ENCODE measurements at regions not wholly inside any gene's neighbourhood (a gene's known extent, or its start where the extent isn't known, plus 50 kb on each side); places are given as distances from the start of the nearest gene placed in this dataset.
A peak's percentile ranks its signal among the peaks of the same experiment; 100 is the strongest.
"Not testable (repeated sequence)": the region's sequence is repeated elsewhere in the genome, so short reads cannot be mapped to it uniquely, and the experiment has no call there.

- Mint-ChIP-seq H3K4me3 (ENCODE audit: unreplicated experiment) (no peak overlapping the region), H3K4me1 (ENCODE audit: insufficient read depth, unreplicated experiment) (peaks cover 6% of the 10 kb centered on the region), H3K27ac (ENCODE audit: low read depth, unreplicated experiment) (peak overlapping the region; percentile 84), H3K27me3 (ENCODE audit: insufficient read depth, unreplicated experiment) (no peaks in the 10 kb centered on the region), H3K9me3 (ENCODE audit: unreplicated experiment) (no peaks in the 10 kb centered on the region), H3K36me3 (ENCODE audit: insufficient read depth, unreplicated experiment) (no peaks in the 10 kb centered on the region)
- BruUV-seq (replicated peaks): no TSS peak
- peak; percentile 49 for DNase-seq (ENCODE audit: unreplicated experiment)
- POLR2A ChIA-PET: no interaction called here
- TF ChIP-seq, protein P1, sequence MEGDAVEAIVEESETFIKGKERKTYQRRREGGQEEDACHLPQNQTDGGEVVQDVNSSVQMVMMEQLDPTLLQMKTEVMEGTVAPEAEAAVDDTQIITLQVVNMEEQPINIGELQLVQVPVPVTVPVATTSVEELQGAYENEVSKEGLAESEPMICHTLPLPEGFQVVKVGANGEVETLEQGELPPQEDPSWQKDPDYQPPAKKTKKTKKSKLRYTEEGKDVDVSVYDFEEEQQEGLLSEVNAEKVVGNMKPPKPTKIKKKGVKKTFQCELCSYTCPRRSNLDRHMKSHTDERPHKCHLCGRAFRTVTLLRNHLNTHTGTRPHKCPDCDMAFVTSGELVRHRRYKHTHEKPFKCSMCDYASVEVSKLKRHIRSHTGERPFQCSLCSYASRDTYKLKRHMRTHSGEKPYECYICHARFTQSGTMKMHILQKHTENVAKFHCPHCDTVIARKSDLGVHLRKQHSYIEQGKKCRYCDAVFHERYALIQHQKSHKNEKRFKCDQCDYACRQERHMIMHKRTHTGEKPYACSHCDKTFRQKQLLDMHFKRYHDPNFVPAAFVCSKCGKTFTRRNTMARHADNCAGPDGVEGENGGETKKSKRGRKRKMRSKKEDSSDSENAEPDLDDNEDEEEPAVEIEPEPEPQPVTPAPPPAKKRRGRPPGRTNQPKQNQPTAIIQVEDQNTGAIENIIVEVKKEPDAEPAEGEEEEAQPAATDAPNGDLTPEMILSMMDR (IDR thresholded peaks at IDR 0.05; ENCODE audit: unreplicated experiment): no peak
- intact Hi-C loops (cut with micrococcal nuclease): no loop called here
- CTCF ChIA-PET: interaction anchor here (0.6 to 1.5 kb wide), 4 partner anchors 9 to 312 kb away, joined by 3 to 4 read pairs (median 4); no protein-coding TSS in a partner anchor
These were observed 221.3 kb upstream of the GAP43 start for GRCh38 chr3:115401851-115402501.

GRCh38 chr3:115402651-115403050 is 220.7 kb upstream of the GAP43 start:
- Mint-ChIP-seq H3K4me3 (ENCODE audit: unreplicated experiment) (no peak overlapping the region), H3K27ac (ENCODE audit: low read depth, unreplicated experiment) (peak overlapping the region; percentile 84), H3K9me3 (ENCODE audit: unreplicated experiment) (no peaks in the 10 kb centered on the region), H3K4me1 (ENCODE audit: insufficient read depth, unreplicated experiment) (peaks cover 6% of the 10 kb centered on the region), H3K36me3 (ENCODE audit: insufficient read depth, unreplicated experiment) (no peaks in the 10 kb centered on the region), H3K27me3 (ENCODE audit: insufficient read depth, unreplicated experiment) (no peaks in the 10 kb centered on the region)
- no TSS peak for BruUV-seq (replicated peaks)
- ChIA-PET POLR2A (no interaction called here), CTCF (interaction anchor here (0.7 to 1.5 kb wide), 3 partner anchors 9 to 77 kb away, joined by 3 to 4 read pairs (median 4); no protein-coding TSS in a partner anchor)
- intact Hi-C loops (cut with micrococcal nuclease): no loop called here
- TF ChIP-seq, protein P1 (IDR thresholded peaks at IDR 0.05; ENCODE audit: unreplicated experiment): no peak
- DNase-seq (ENCODE audit: unreplicated experiment): no peak

DNA sequence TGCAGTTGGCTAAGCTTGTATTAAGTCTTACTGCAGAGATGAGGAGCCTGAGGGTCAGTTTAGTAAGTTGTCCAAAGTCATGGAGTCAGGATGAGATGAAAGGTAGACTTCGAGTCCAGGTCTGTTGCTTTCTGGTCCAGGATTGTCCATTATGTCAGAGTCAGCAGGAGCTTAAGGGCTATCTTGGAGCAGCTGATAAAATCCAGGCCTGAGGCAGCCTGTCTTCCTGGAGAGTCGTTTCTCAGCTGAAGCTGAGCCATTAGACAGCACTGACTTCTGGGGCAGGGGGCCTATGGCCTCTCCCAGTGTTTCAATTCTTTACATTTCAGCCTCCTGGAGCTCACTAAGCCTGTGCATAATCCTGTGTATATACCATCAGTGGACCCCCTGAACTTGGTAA is 219.5 kb upstream of the GAP43 start:
- no peak overlapping the region for H3K27ac Mint-ChIP-seq (ENCODE audit: low read depth, unreplicated experiment)
- no peaks in the 10 kb centered on the region for H3K36me3 Mint-ChIP-seq (ENCODE audit: insufficient read depth, unreplicated experiment)
- no TSS peak for BruUV-seq (replicated peaks)
- intact Hi-C loops (cut with micrococcal nuclease): no loop called here
- no peak overlapping the region for H3K4me3 Mint-ChIP-seq (ENCODE audit: unreplicated experiment)
- H3K27me3 Mint-ChIP-seq (ENCODE audit: insufficient read depth, unreplicated experiment): no peaks in the 10 kb centered on the region
- ChIA-PET CTCF (no interaction called here), POLR2A (no interaction called here)
- no peaks in the 10 kb centered on the region for H3K9me3 Mint-ChIP-seq (ENCODE audit: unreplicated experiment)
- TF ChIP-seq, protein P1 (IDR thresholded peaks at IDR 0.05; ENCODE audit: unreplicated experiment): no peak
- no peak for DNase-seq (ENCODE audit: unreplicated experiment)
- H3K4me1 Mint-ChIP-seq (ENCODE audit: insufficient read depth, unreplicated experiment): peaks cover 6% of the 10 kb centered on the region

- CTCF ChIA-PET: no interaction called here
- H3K27me3 Mint-ChIP-seq (ENCODE audit: insufficient read depth, unreplicated experiment): no peaks in the 10 kb centered on the region
- no TSS peak for BruUV-seq (replicated peaks)
These were observed 213.7 kb upstream of the GAP43 start for GRCh38 chr3:115409596-115409995.

DNA sequence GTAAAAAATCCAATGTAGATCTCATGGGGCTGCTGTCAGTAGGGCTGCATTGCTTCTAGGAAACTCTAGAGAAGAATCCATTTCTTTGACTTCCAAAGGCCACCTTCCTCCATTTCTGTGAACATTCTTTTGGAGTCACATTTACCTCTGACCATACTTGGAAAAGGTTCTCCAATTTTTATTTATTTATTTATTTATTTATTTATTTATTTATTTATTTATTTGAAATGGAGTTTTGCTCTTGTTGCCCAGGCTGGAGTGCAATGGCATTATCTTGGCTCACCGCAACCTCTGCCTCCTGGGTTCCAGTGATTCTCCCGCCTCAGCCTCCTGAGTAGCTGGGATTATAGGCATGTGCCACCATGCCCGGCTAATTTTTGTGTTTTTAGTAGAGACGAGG is 208.7 kb upstream of the GAP43 start:
- H3K9me3 Mint-ChIP-seq (ENCODE audit: unreplicated experiment); H3K4me1 Mint-ChIP-seq (ENCODE audit: insufficient read depth, unreplicated experiment); BruUV-seq (replicated peaks); H3K27ac Mint-ChIP-seq (ENCODE audit: low read depth, unreplicated experiment); POLR2A ChIA-PET; DNase-seq (ENCODE audit: unreplicated experiment); H3K4me3 Mint-ChIP-seq (ENCODE audit: unreplicated experiment); H3K27me3 Mint-ChIP-seq (ENCODE audit: insufficient read depth, unreplicated experiment); H3K36me3 Mint-ChIP-seq (ENCODE audit: insufficient read depth, unreplicated experiment); intact Hi-C loops (cut with micrococcal nuclease); CTCF ChIA-PET: not testable (repeated sequence)

More at GRCh38 chr3:115409596-115409995, 213.7 kb upstream of the GAP43 start:
- no peak for DNase-seq (ENCODE audit: unreplicated experiment)
- Mint-ChIP-seq H3K4me1 (ENCODE audit: insufficient read depth, unreplicated experiment) (no peaks in the 10 kb centered on the region), H3K9me3 (ENCODE audit: unreplicated experiment) (no peaks in the 10 kb centered on the region), H3K27ac (ENCODE audit: low read depth, unreplicated experiment) (no peak overlapping the region), H3K36me3 (ENCODE audit: insufficient read depth, unreplicated experiment) (no peaks in the 10 kb centered on the region), H3K4me3 (ENCODE audit: unreplicated experiment) (no peak overlapping the region)
- TF ChIP-seq, protein P1 (IDR thresholded peaks at IDR 0.05; ENCODE audit: unreplicated experiment): no peak
- intact Hi-C loops (cut with micrococcal nuclease): no loop called here
- POLR2A ChIA-PET: no interaction called here
